Spleen (tissue), 11 donors: ENCODE measurements at regions not wholly inside any gene's neighbourhood (a gene's known extent, or its start where the extent isn't known, plus 50 kb on each side); places are given as distances from the start of the nearest gene placed in this dataset.

ENCODE experiments used
- DNase-seq: peaks from one replicate; pipeline ENCODE4 v3.0.0-alpha.2; 2020
- H3K27ac ChIP-seq, 8 donors: fragments of 200-600 bp; sonication (generic) in 7 of 8; 1 replicate in 4 of 8; 2 replicates in 4 of 8; pipeline versions ENCODE4 v1.5.0 to v1.8.0; 2016 to 2021; ENCODE audit warnings: inconsistent platforms in 4 of 8, mild to moderate bottlenecking in 4 of 8, moderate library complexity in 1 of 8
- H3K27me3 ChIP-seq, 7 donors: fragments of 200-600 bp; sonication (generic) in 6 of 7; replicated peaks in 1 of 7; 1 replicate in 4 of 7; 2 replicates in 3 of 7; pipeline versions ENCODE4 v1.5.0 to v1.8.0; 2016 to 2021; ENCODE audit warnings: inconsistent platforms in 3 of 7, mild to moderate bottlenecking in 1 of 7
- H3K36me3 ChIP-seq, 6 donors: fragments of 200-600 bp; sonication (generic) in 5 of 6; 1 replicate in 4 of 6; 2 replicates in 2 of 6; pipeline versions ENCODE4 v1.5.0 to v1.8.0; 2016 to 2021; ENCODE audit warnings: inconsistent platforms in 2 of 6
- H3K4me1 ChIP-seq, 6 donors: fragments of 200-600 bp; sonication (generic) in 5 of 6; 1 replicate in 3 of 6; 2 replicates in 3 of 6; pipeline versions ENCODE4 v1.5.0 to v1.8.0; 2016 to 2021; ENCODE audit warnings: inconsistent platforms in 3 of 6
- H3K4me3 ChIP-seq, 8 donors: fragments of 200-600 bp; sonication (generic) in 7 of 8; 1 replicate in 4 of 8; 2 replicates in 4 of 8; pipeline versions ENCODE4 v1.5.0 to v1.8.0; 2016 to 2021; ENCODE audit warnings: inconsistent platforms in 4 of 8, mild to moderate bottlenecking in 4 of 8, moderate library complexity in 2 of 8
- H3K9me3 ChIP-seq, 8 donors: fragments of 200-600 bp; sonication (generic) in 7 of 8; 1 replicate in 4 of 8; 2 replicates in 4 of 8; pipeline versions ENCODE4 v1.5.0 to v1.8.0; 2016 to 2021; ENCODE audit warnings: inconsistent platforms in 4 of 8
- POLR2A ChIP-seq, 3 donors: fragments of 450-650 bp; IDR thresholded peaks; one replicate each; pipeline ENCODE4 v1.5.1; 2017; ENCODE audit warnings: antibody characterized with exemption in 3 of 3, mild to moderate bottlenecking in 1 of 3
- POLR2AphosphoS5 ChIP-seq, 3 donors: sonication (generic); formaldehyde crosslinking; IDR thresholded peaks; one replicate each; pipeline ENCODE4 v1.5.1; 2017; ENCODE audit warnings: antibody characterized with exemption in 3 of 3
- WGBS, 5 donors: extraction: QIAGEN DNeasy Blood & Tissue Kit in 3 of 5; methylation state at CpG; one replicate each; pipeline versions ENCODE4 v1.1.5 to v1.1.7; 2013 to 2018; 5-methylcytosine and 5-hydroxymethylcytosine counted together
- intact Hi-C: fragments of 100-400 bp; cut with DNase I; formaldehyde crosslinking; loops from one replicate; pipeline ENCODE4 v1.15.0; 2023; ENCODE audit warnings: low total_unique reads
- TF ChIP-seq, protein P1 (sequence below), 11 experiments: fragments of 200-600 bp in 7 of 11; fragments of 450-650 bp in 4 of 11; sonication (generic) in 4 of 11; IDR thresholded peaks in 8 of 11; conservative IDR thresholded peaks in 3 of 11; 1 replicate in 7 of 11; 2 replicates in 4 of 11; pipeline versions ENCODE4 v1.4.0 to v1.8.0; 2016 to 2021; ENCODE audit warnings: antibody characterized with exemption in 11 of 11, inconsistent platforms in 4 of 11, mild to moderate bottlenecking in 1 of 11
- donor health status: healthy with polysubstance abuse.
- donor health status: DM: no; HTN: no; CAD: no; lungs with moderate emphysema.
- donor health status: DM: no; HTN: no; CAD: no.
- donor health status: Bipolar disorder and iron deficiency.
- donor health status: healthy.
- donor health status: DM: no; HTN: no; CAD: no.
- donor health status: DM: yes; HTN: yes; CAD: no.

- TF ChIP-seq POLR2AphosphoS5 (IDR thresholded peaks at IDR 0.05) (no peak), POLR2A (IDR thresholded peaks at IDR 0.05) (no peak)
- TF ChIP-seq, protein P1, sequence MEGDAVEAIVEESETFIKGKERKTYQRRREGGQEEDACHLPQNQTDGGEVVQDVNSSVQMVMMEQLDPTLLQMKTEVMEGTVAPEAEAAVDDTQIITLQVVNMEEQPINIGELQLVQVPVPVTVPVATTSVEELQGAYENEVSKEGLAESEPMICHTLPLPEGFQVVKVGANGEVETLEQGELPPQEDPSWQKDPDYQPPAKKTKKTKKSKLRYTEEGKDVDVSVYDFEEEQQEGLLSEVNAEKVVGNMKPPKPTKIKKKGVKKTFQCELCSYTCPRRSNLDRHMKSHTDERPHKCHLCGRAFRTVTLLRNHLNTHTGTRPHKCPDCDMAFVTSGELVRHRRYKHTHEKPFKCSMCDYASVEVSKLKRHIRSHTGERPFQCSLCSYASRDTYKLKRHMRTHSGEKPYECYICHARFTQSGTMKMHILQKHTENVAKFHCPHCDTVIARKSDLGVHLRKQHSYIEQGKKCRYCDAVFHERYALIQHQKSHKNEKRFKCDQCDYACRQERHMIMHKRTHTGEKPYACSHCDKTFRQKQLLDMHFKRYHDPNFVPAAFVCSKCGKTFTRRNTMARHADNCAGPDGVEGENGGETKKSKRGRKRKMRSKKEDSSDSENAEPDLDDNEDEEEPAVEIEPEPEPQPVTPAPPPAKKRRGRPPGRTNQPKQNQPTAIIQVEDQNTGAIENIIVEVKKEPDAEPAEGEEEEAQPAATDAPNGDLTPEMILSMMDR (IDR thresholded peaks at IDR 0.05 in 8 of 11, conservative IDR thresholded peaks at IDR 0.05 in 3 of 11): no peak
- no peaks in the 10 kb centered on the region for H3K4me1 ChIP-seq
- DNase-seq: no peak
- H3K36me3 ChIP-seq: no peaks in the 10 kb centered on the region
- intact Hi-C loops: no loop called here
- H3K27ac ChIP-seq: no peak overlapping the region
- no peaks in the 10 kb centered on the region for H3K27me3 ChIP-seq
- H3K9me3 ChIP-seq: peaks cover 0 to 14% (median 5%) of the 10 kb centered on the region in 8 donors
- H3K4me3 ChIP-seq: no peak overlapping the region
These were observed 126.7 kb downstream of the CYLD start for GRCh38 chr16:50868577-50868976.

DNA sequence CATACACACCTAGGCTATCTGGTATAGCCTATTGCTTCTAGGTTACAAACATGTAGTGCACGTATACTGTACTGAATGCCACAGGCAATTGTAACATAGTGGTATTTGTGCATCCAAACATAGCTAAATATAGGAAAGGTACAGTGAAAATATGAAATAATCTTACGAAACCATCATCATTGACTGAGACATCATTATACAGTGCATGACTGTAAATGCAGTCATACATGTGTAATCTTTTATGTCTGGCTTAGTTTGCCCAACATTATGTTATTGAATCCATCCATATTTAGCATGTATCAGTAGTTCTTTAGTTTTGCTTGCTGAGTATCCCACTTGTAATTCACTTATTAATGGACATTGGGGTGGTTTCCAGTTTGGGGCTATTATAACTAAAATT, 124.9 kb downstream of the CYLD start:
- TF ChIP-seq, protein P1 (IDR thresholded peaks at IDR 0.05 in 8 of 11, conservative IDR thresholded peaks at IDR 0.05 in 3 of 11): no peak
- no peak for TF ChIP-seq POLR2A (IDR thresholded peaks at IDR 0.05)
- no peak for TF ChIP-seq POLR2AphosphoS5 (IDR thresholded peaks at IDR 0.05)
- 83 to 97% (median 86%) methylated on average over 2 of the region's 2 CpGs for WGBS, 5 donors
- no peak overlapping the region for H3K27ac ChIP-seq

DNA sequence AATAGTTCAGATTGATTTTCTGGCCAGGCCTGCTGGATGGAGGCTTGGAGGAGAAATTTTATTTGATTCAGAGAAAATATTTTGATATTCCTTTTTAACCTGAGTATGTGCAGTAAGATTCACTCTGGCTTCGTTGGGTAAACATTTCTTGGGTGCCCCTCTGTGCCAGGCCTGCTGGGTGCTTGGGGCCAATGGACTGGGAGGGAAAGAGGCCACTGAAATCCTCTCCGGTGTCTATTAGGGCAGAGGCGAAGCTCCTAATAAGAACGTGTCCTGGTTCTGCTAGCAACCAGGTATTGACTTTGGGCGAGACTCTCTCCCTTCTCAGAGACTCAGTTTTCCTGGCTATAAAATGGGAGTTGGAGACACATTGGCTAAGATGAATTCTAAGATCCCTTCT, 122.5 kb downstream of the CYLD start:
- no peaks in the 10 kb centered on the region for H3K4me1 ChIP-seq
- no peak for DNase-seq
- H3K27me3 ChIP-seq: no peaks in the 10 kb centered on the region
- 78 to 89% (median 83%) methylated on average over 5 of the region's 5 CpGs for WGBS, 5 donors
- H3K4me3 ChIP-seq: no peak overlapping the region
- no peak overlapping the region for H3K27ac ChIP-seq
- intact Hi-C loops: no loop called here
- H3K9me3 ChIP-seq: peaks cover 0 to 4% (median 0%) of the 10 kb centered on the region in 8 donors
- TF ChIP-seq POLR2AphosphoS5 (IDR thresholded peaks at IDR 0.05): no peak
- TF ChIP-seq, protein P1 (IDR thresholded peaks at IDR 0.05 in 8 of 11, conservative IDR thresholded peaks at IDR 0.05 in 3 of 11): no peak
- no peak for TF ChIP-seq POLR2A (IDR thresholded peaks at IDR 0.05)
- no peaks in the 10 kb centered on the region for H3K36me3 ChIP-seq

More for the DNA sequence above, 124.9 kb downstream of the CYLD start:
- DNase-seq: no peak
- H3K4me1 ChIP-seq: no peaks in the 10 kb centered on the region
- H3K9me3 ChIP-seq: peaks cover 0 to 4% (median 0%) of the 10 kb centered on the region in 8 donors
- H3K27me3 ChIP-seq: no peaks in the 10 kb centered on the region
- no peaks in the 10 kb centered on the region for H3K36me3 ChIP-seq
- H3K4me3 ChIP-seq: no peak overlapping the region
- intact Hi-C loops: no loop called here

DNA sequence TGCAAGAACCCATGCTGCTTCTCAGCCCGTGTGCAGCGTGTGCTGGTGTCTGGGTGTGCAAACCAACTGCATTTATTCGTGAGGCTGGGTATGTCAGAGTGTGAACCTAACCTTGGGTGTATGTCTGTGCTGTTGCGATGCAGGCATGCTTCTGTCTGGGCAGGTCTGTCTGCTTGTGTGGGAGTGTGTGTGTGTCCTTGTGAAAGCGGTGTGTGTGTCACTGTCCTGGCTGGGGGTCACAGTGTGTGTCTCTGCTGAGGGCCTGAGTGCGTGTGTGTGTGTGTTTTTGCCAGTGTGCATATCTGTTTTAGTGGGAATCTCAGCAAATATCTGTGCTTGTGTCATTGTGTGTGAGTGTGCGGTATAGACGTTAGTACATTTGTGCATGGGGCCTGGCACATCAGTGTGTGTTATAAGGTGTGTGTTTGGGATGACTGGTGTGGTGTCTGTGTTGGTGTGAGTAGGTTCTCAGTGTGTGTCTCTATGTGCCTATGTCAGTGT, 121.8 kb downstream of the CYLD start:
- no peaks in the 10 kb centered on the region for H3K4me1 ChIP-seq
- intact Hi-C loops: no loop called here
- H3K4me3 ChIP-seq: no peak overlapping the region
- H3K9me3 ChIP-seq: peaks cover 0 to 4% (median 0%) of the 10 kb centered on the region in 8 donors
- DNase-seq: no peak
- no peak for TF ChIP-seq POLR2A (IDR thresholded peaks at IDR 0.05)
- TF ChIP-seq POLR2AphosphoS5 (IDR thresholded peaks at IDR 0.05): no peak
- TF ChIP-seq, protein P1 (IDR thresholded peaks at IDR 0.05 in 8 of 11, conservative IDR thresholded peaks at IDR 0.05 in 3 of 11): no peak
- no peaks in the 10 kb centered on the region for H3K36me3 ChIP-seq
- WGBS, 5 donors: 84 to 100% (median 86%) methylated on average over 2 to 8 of the region's 8 CpGs
- no peaks in the 10 kb centered on the region for H3K27me3 ChIP-seq
- no peak overlapping the region for H3K27ac ChIP-seq
